ENCODE measurements at regions not wholly inside any gene's neighbourhood (a gene's known extent, or its start where the extent isn't known, plus 50 kb on each side); places are given as distances from the start of the nearest gene placed in this dataset.

- peaks cover 12% of the 10 kb centered on the region for H3K4me1 Mint-ChIP-seq (ENCODE audit: low read depth)
- no peaks in the 10 kb centered on the region for H3K36me3 Mint-ChIP-seq (ENCODE audit: low read depth)
- peak overlapping the region; percentile 70 for H3K27ac Mint-ChIP-seq
- no peak overlapping the region for H3K4me3 Mint-ChIP-seq
- peaks cover 9% of the 10 kb centered on the region for H3K9me3 Mint-ChIP-seq
- intact Hi-C loops (cut with micrococcal nuclease): no loop called here
- H3K27me3 Mint-ChIP-seq: peaks cover 8% of the 10 kb centered on the region
Measured at GRCh38 chr10:47104151-47104605, 192.9 kb downstream of the PTPN20 start.

- Mint-ChIP-seq H3K27me3 (peaks cover 8% of the 10 kb centered on the region), H3K4me3 (no peak overlapping the region), H3K9me3 (peaks cover 9% of the 10 kb centered on the region), H3K36me3 (ENCODE audit: low read depth) (no peaks in the 10 kb centered on the region), H3K4me1 (ENCODE audit: low read depth) (peaks cover 12% of the 10 kb centered on the region), H3K27ac (peak overlapping the region; percentile 70)
- intact Hi-C loops (cut with micrococcal nuclease): no loop called here
Measured at GRCh38 chr10:47104786-47105385, 193.7 kb downstream of the PTPN20 start.

GRCh38 chr10:47107007-47107747 lies 192.8 kb upstream of the GDF10 start:
- intact Hi-C loops (cut with micrococcal nuclease): no loop called here
- H3K9me3 Mint-ChIP-seq: peaks cover 9% of the 10 kb centered on the region
- no peak overlapping the region for H3K4me3 Mint-ChIP-seq
- H3K27ac Mint-ChIP-seq: no peak overlapping the region
- peaks cover 12% of the 10 kb centered on the region for H3K4me1 Mint-ChIP-seq (ENCODE audit: low read depth)
- peaks cover 5% of the 10 kb centered on the region for H3K27me3 Mint-ChIP-seq
- no peaks in the 10 kb centered on the region for H3K36me3 Mint-ChIP-seq (ENCODE audit: low read depth)

GRCh38 chr10:47109906-47110305 lies 190.1 kb upstream of the GDF10 start:
- Mint-ChIP-seq H3K36me3 (ENCODE audit: low read depth) (no peaks in the 10 kb centered on the region), H3K4me3 (no peak overlapping the region), H3K9me3 (no peaks in the 10 kb centered on the region), H3K27me3 (peaks cover 6% of the 10 kb centered on the region), H3K27ac (no peak overlapping the region), H3K4me1 (ENCODE audit: low read depth) (peaks cover 3% of the 10 kb centered on the region)
- intact Hi-C loops (cut with micrococcal nuclease): no loop called here

- Mint-ChIP-seq H3K4me3 (no peak overlapping the region), H3K27me3 (peaks cover 8% of the 10 kb centered on the region), H3K36me3 (ENCODE audit: low read depth) (no peaks in the 10 kb centered on the region)
Measured at GRCh38 chr10:47111329-47111862, 188.6 kb upstream of the GDF10 start.

GRCh38 chr10:47112612-47113011 lies 187.4 kb upstream of the GDF10 start:
- intact Hi-C loops (cut with micrococcal nuclease): no loop called here
- no peak overlapping the region for H3K4me3 Mint-ChIP-seq
- no peak overlapping the region for H3K27ac Mint-ChIP-seq
- no peaks in the 10 kb centered on the region for H3K9me3 Mint-ChIP-seq
- no peaks in the 10 kb centered on the region for H3K36me3 Mint-ChIP-seq (ENCODE audit: low read depth)
- peaks cover 11% of the 10 kb centered on the region for H3K27me3 Mint-ChIP-seq
- no peaks in the 10 kb centered on the region for H3K4me1 Mint-ChIP-seq (ENCODE audit: low read depth)

More at GRCh38 chr10:47111329-47111862, 188.6 kb upstream of the GDF10 start:
- Mint-ChIP-seq H3K9me3 (no peaks in the 10 kb centered on the region), H3K27ac (no peak overlapping the region), H3K4me1 (ENCODE audit: low read depth) (no peaks in the 10 kb centered on the region)
- intact Hi-C loops (cut with micrococcal nuclease): no loop called here

GRCh38 chr10:47113907-47114500 lies 186.0 kb upstream of the GDF10 start:
- Mint-ChIP-seq H3K9me3 (no peaks in the 10 kb centered on the region), H3K36me3 (ENCODE audit: low read depth) (no peaks in the 10 kb centered on the region), H3K27me3 (peaks cover 11% of the 10 kb centered on the region), H3K27ac (no peak overlapping the region), H3K4me1 (ENCODE audit: low read depth) (no peaks in the 10 kb centered on the region), H3K4me3 (no peak overlapping the region)
- intact Hi-C loops (cut with micrococcal nuclease): no loop called here

- Mint-ChIP-seq H3K4me3 (no peak overlapping the region), H3K27ac (no peak overlapping the region), H3K36me3 (ENCODE audit: low read depth) (no peaks in the 10 kb centered on the region), H3K27me3 (peaks cover 11% of the 10 kb centered on the region), H3K9me3 (no peaks in the 10 kb centered on the region), H3K4me1 (ENCODE audit: low read depth) (no peaks in the 10 kb centered on the region)
- intact Hi-C loops (cut with micrococcal nuclease): no loop called here
Measured at GRCh38 chr10:47114680-47115186, 185.3 kb upstream of the GDF10 start.

GRCh38 chr10:47115322-47115721 lies 184.7 kb upstream of the GDF10 start:
- intact Hi-C loops (cut with micrococcal nuclease): no loop called here
- no peaks in the 10 kb centered on the region for H3K36me3 Mint-ChIP-seq (ENCODE audit: low read depth)
- H3K27ac Mint-ChIP-seq: no peak overlapping the region
- no peaks in the 10 kb centered on the region for H3K4me1 Mint-ChIP-seq (ENCODE audit: low read depth)
- H3K4me3 Mint-ChIP-seq: no peak overlapping the region
- peaks cover 11% of the 10 kb centered on the region for H3K27me3 Mint-ChIP-seq
- no peaks in the 10 kb centered on the region for H3K9me3 Mint-ChIP-seq

GRCh38 chr10:47116445-47116844 lies 183.6 kb upstream of the GDF10 start:
- H3K27me3 Mint-ChIP-seq: peaks cover 13% of the 10 kb centered on the region
- no peaks in the 10 kb centered on the region for H3K9me3 Mint-ChIP-seq
- no peaks in the 10 kb centered on the region for H3K4me1 Mint-ChIP-seq (ENCODE audit: low read depth)
- H3K36me3 Mint-ChIP-seq (ENCODE audit: low read depth): no peaks in the 10 kb centered on the region
- H3K4me3 Mint-ChIP-seq: no peak overlapping the region
- no peak overlapping the region for H3K27ac Mint-ChIP-seq
- intact Hi-C loops (cut with micrococcal nuclease): no loop called here

- peaks cover 14% of the 10 kb centered on the region for H3K27me3 Mint-ChIP-seq
- H3K9me3 Mint-ChIP-seq: no peaks in the 10 kb centered on the region
- no peaks in the 10 kb centered on the region for H3K36me3 Mint-ChIP-seq (ENCODE audit: low read depth)
- intact Hi-C loops (cut with micrococcal nuclease): no loop called here
- H3K4me1 Mint-ChIP-seq (ENCODE audit: low read depth): no peaks in the 10 kb centered on the region
- no peak overlapping the region for H3K27ac Mint-ChIP-seq
- H3K4me3 Mint-ChIP-seq: no peak overlapping the region
Measured at GRCh38 chr10:47118326-47118725, 181.7 kb upstream of the GDF10 start.

GRCh38 chr10:47121336-47121735 lies 178.7 kb upstream of the GDF10 start:
- Mint-ChIP-seq H3K27ac (no peak overlapping the region), H3K27me3 (peaks cover 9% of the 10 kb centered on the region), H3K4me1 (ENCODE audit: low read depth) (no peaks in the 10 kb centered on the region), H3K4me3 (no peak overlapping the region), H3K9me3 (no peaks in the 10 kb centered on the region), H3K36me3 (ENCODE audit: low read depth) (no peaks in the 10 kb centered on the region)
- intact Hi-C loops (cut with micrococcal nuclease): no loop called here

- intact Hi-C loops (cut with micrococcal nuclease): no loop called here
- H3K9me3 Mint-ChIP-seq: no peaks in the 10 kb centered on the region
Measured at GRCh38 chr10:47123716-47124288, 176.2 kb upstream of the GDF10 start.

More at GRCh38 chr10:47123716-47124288, 176.2 kb upstream of the GDF10 start:
- Mint-ChIP-seq H3K27me3 (peaks cover 2% of the 10 kb centered on the region), H3K4me3 (no peak overlapping the region), H3K36me3 (ENCODE audit: low read depth) (no peaks in the 10 kb centered on the region), H3K4me1 (ENCODE audit: low read depth) (no peaks in the 10 kb centered on the region), H3K27ac (no peak overlapping the region)

All from dendritic cell treated with granulocyte-macrophage colony-stimulating factor and Interleukin-4, amounts not matched to agents 40 ng/mL and 50 ng/mL, for 4 days (primary cell).